ENCODE measurements at regions not wholly inside any gene's neighbourhood (a gene's known extent, or its start where the extent isn't known, plus 50 kb on each side); places are given as distances from the start of the nearest gene placed in this dataset.
"Not testable (repeated sequence)": the region's sequence is repeated elsewhere in the genome, so short reads cannot be mapped to it uniquely, and the experiment has no call there.

- no peak for TF ChIP-seq CTCF (IDR thresholded peaks at IDR 0.05; ENCODE audit: borderline replicate concordance, insufficient read depth, low read depth, low read length)
- no peak overlapping the region for H3K4me3 ChIP-seq (ENCODE audit: low read depth, low read length)
These were observed 109.4 kb downstream of the PDHA2 start for GRCh38 chr4:95949136-95949765.

- TF ChIP-seq CTCF (IDR thresholded peaks at IDR 0.05; ENCODE audit: borderline replicate concordance, insufficient read depth, low read depth, low read length), result no peak
- no peak overlapping the region for H3K4me3 ChIP-seq (ENCODE audit: low read depth, low read length)
These were observed 109.9 kb downstream of the PDHA2 start for GRCh38 chr4:95949808-95950207.

GRCh38 chr4:95952538-95952937 lies 112.6 kb downstream of the PDHA2 start:
- H3K4me3 ChIP-seq (ENCODE audit: low read depth, low read length), result not testable (repeated sequence)

- no peak for TF ChIP-seq CTCF (IDR thresholded peaks at IDR 0.05; ENCODE audit: borderline replicate concordance, insufficient read depth, low read depth, low read length)
- no peak overlapping the region for H3K4me3 ChIP-seq (ENCODE audit: low read depth, low read length)
These were observed 116.2 kb downstream of the PDHA2 start for GRCh38 chr4:95956094-95956493.

GRCh38 chr4:95957054-95957453 lies 117.2 kb downstream of the PDHA2 start:
- TF ChIP-seq CTCF (IDR thresholded peaks at IDR 0.05; ENCODE audit: borderline replicate concordance, insufficient read depth, low read depth, low read length), result no peak

GRCh38 chr4:95957759-95958158 lies 117.9 kb downstream of the PDHA2 start:
- H3K4me3 ChIP-seq (ENCODE audit: low read depth, low read length), result no peak overlapping the region
- TF ChIP-seq CTCF (IDR thresholded peaks at IDR 0.05; ENCODE audit: borderline replicate concordance, insufficient read depth, low read depth, low read length), result no peak

More at GRCh38 chr4:95957054-95957453, 117.2 kb downstream of the PDHA2 start:
- H3K4me3 ChIP-seq (ENCODE audit: low read depth, low read length), result no peak overlapping the region

- no peak for TF ChIP-seq CTCF (IDR thresholded peaks at IDR 0.05; ENCODE audit: borderline replicate concordance, insufficient read depth, low read depth, low read length)
These were observed 119.3 kb downstream of the PDHA2 start for GRCh38 chr4:95959182-95959581.

More at GRCh38 chr4:95959182-95959581, 119.3 kb downstream of the PDHA2 start:
- no peak overlapping the region for H3K4me3 ChIP-seq (ENCODE audit: low read depth, low read length)
